ENCODE measurements at regions not wholly inside any gene's neighbourhood (a gene's known extent, or its start where the extent isn't known, plus 50 kb on each side); places are given as distances from the start of the nearest gene placed in this dataset.
"Not testable (repeated sequence)": the region's sequence is repeated elsewhere in the genome, so short reads cannot be mapped to it uniquely, and the experiment has no call there.

DNA sequence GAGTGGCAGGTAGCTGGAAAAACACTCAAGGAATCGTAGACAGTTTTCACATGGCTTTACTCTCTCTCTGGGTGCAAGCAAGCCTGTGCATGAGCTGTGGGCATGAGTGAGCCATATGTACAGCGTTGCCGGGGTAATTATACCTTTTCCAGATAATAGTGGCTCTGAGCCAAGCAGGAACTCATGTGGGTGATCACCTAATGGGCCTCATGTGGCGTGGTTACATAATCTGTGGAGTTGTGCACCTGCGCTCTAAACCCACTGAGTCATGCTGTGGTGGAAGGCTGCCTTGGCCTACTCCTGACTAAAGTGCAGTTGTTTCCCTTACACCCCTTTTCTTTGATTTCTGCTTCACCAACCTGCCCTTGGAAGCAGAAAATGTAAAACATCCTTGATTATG, 1564.5 kb upstream of the PCDH10 start:
- no peak for DNase-seq

DNA sequence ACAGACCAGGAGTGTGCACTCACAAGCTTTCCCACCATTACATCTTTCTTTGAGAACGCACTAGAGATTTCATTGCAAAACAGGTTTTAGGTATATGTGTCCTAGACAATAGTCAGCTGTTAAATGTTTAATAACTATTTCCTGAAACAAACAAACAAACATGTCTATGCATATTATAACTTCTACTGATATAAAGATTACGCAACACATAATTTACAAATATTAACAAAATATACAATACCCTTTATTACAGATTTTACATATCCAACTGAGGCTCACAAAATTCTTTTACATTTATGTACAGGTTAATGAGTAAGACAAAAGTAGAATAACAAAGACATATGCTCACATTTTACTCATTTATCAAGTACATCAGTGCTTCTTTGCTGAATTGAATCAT, 1554.0 kb upstream of the PCDH10 start:
- DNase-seq: no peak

DNA sequence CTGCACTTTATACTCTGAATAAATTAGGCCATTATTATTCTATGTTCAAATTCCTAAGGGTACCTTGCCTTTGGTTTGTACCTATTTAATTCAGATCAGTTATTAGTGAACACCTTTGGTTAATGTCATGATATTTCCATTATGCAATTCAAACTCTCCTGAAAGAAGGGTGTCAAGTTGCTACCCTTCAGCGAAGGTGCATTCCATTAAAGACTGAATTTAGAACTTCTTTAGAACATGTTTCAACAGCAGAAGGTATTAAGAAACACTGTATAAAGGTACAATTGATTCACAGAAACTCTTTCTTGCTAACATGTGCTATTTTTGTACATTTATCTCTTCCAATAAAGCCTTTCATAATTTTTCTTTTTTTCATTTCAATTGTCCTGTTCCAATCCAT, 1545.4 kb upstream of the PCDH10 start:
- no peak for DNase-seq

DNA sequence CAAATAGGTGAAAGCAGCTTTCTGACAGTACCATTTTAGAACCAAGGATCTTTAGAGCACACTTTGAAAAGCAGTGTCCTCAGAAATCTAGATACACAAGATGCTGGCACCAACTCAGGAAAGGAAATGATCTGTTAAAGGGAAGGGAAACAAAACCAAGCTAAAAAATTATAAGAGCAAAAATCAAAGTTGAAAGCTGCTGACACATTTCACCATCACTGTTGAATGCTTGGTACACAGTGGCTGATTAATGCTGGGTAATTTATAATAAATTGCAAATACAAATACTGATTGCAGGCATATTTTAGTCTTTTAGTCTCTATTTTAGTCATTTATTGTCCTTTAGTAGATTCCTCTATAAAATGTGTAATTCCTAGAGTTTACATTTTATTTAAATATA, 1540.1 kb upstream of the PCDH10 start:
- DNase-seq: no peak

DNA sequence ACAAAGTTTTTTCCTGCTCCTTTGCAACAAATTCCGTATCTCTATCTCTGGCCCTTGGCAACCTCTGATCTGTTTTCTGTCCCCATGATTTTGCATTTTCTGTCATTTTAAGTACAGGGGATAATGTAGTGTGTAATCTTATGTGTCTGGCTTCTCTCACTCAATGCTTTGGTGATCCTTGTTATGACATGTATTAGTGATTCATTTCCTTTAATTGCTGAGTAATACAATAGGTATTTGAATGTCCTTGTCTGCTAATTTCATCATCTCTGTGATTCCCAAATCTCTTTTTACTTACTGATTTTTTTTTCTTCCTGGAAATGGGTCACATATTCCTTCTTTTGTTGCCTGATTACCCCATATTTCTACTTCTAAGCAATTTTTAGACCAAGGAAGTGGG, 1538.6 kb upstream of the PCDH10 start:
- DNase-seq: not testable (repeated sequence)

DNA sequence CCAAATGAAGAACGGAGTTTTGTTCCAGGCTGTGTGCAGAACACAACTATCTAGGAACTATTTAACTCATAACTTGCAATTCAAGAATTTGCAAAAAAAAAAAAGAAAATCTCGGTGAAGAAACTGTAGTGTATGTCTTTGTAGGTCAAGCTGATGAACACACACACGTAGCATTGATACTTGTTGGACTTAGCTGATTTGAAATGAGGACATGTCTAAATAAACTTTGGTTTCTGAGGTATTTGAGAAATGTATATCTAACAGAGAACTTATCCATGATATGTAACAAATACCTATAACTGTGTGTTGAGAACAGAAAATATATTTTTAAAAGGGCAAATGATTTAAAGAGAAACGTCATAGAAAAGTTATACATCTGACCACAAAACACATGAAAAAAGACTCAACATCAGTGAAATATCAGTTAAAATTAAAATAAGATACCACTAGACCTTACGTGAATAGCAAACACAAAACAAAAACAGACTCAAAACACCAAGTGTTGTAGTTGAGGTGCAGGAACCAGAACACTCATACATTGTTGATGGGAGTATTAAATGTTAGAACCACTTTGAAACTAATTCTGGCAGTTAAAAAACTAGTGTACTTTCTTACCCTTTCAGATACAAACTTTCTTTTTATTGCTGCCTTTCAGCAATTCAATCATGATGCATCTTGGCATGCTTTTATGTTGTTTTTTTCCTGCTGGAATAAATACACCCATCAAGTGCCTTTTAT, 1535.8 kb upstream of the PCDH10 start:
- no peak for DNase-seq

DNA sequence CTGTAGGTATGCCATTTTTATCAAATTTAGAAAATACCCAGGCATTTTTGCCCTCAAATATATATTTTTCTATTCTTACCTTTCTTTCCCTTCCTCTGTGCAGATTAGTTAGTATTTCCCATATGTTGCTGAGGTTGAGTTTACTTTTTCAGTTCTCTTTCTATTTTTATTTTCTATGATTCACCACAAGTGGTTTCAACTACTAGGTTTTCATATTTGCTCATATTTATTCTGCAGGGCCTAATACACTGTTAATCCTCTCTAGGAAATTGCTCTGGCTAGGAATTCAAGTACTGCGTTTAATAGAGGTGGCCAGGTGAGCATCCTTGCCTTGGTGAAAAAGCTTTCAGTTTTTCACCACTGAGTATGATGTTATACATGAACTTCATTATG, 1535.3 kb upstream of the PCDH10 start:
- DNase-seq: no peak

DNA sequence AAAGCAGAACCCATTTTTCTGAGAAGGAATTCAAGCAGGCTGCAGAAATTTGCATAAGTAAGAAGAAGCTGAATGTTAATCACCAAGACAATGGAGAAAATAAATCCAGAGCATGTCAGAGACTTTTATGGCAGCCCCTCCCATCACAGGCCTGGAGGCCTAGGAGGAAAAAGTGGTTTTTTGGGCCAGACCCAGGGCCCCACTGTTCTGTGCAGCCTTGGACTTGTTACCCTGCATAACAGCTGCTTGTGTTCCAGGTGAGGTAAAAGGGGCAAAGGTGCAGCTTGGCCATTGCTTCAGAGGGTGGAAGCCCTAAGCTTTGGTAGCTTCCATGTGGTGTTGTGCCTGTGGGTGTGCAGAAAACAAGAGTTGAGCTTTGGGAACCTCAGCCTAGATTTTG, 1516.2 kb upstream of the PCDH10 start:
- no peak for DNase-seq

DNA sequence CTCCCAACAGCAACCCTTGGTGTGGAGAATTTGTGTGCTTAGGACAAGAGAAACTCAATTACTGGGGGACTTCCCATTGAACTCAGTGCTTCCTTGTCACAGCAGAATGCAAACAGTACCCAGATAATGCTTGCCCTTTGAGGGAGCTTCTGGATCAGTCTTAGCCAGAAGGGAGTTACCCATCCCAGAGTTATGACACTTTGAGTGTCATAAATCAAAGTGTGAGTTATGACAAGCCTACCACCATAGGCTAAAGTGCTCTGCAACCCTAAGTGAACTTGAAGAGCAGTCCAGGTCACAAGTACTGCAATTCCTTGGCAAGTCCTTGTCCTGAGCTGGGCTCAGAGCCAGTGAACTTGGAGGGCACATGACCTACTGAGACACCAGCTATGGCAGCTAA, 1513.9 kb upstream of the PCDH10 start:
- no peak for DNase-seq

DNA sequence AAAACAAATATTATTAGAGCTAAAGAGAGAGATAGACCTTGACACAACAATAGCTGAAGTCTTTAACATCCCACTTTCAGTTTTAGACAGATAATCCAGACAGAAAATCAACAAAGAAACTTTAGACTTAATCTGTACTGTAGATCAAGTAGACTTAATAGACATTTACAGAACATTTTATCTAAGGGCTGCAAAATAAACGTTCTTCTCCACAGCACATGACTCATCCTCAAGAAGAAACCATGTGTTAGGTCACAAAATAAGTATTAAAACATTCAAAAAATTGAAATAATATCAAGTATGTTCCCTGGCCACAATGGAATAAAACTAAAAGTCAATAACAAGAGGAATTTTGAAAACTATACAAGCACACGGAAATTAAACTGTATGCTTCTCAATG, 1510.3 kb upstream of the PCDH10 start:
- no peak for DNase-seq

DNA sequence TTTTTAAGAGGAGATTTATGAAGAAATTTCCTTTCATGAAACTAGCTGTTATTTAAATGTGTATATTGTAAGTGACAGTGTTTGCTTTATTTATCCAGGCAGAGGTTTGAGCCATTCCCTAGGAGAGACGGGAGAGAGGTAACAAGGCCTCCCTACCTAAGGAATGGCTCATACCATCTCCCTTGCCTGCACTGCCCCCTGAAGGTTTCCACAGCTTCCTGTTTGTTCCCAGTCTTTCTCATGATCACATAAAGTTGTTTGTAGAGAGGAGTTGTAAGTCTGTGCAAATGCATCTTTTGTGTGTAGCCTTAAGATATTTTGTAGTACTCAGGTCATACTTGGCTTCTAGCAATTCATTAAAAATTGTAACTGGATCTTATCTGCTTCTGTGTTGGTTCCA, 1504.5 kb upstream of the PCDH10 start:
- DNase-seq: no peak

DNA sequence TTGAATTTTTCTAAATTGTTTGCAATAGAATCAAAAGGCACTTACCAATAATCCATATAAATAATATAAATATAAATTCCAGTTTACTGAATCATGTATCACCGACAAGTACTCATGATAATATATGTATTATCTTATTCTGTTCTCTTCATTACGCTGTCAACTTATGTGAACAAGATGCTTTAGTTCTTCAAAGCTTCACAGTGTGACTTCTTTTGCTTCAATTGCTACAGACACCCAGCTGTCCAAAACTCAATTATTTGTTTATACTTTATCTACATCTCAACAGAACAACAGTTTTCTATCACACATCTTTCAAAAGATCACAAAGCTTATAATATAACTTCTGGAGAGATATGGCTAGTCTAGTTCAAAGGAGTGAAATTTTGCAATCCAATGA, 1499.9 kb upstream of the PCDH10 start:
- no peak for DNase-seq

DNA sequence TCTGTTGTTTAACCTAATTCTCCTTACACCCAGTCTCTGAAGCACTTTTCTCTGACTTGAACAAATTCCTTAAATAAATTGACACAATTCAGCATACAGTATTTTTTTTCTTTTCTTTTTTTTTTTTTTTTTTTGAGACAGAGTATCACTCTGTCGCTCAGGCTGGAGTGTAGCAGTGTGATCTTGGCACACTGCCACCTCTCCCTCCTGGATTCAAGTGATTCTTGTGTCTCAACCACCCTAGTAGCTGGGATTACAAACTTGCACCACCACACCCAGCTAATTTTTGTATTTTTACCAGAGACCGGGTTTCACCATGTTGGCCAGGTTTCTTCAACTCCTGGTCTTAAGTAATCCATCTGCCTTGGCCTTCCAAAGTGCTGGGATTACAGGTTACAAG, 1498.1 kb upstream of the PCDH10 start:
- no peak for DNase-seq

DNA sequence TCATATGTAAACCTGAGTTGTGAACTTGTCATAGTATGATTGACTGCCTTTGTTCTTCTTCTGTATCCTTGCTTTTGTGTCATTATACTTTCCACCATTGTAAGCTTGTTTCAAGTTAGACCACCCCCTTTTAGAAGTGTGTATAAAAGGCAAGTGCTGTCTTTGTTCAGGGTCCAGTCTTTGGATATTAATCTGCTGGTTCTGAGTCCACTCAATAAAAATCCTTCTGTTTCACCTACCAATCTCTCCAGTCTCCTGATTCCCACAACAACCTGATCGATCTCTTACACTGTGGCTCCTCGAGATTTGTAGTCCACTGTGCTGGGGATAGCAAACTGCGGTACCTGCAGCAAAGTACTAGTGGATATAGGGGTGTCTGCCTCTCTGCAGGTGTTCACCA, 1465.8 kb upstream of the PCDH10 start:
- DNase-seq: not testable (repeated sequence)

DNA sequence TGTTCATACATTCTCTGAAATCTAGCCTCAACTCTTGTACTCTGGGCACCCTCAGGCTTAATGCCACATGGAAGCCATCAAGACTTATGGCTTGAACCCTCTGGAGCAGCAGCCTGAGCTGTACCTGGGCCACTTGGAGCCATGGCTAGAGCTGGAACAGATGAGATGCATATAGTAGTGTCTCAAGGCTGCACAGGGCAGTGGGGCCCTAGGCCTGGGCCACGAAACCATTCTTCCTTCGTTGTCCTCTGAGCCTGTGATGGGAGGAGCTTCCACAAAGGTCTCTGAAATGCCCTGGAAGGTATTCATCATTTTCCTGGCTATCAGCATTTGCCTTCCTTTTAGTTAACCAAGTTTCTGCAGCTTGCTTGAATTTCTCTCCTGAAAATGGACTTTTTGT, 1427.2 kb upstream of the PCDH10 start:
- DNase-seq: no peak

DNA sequence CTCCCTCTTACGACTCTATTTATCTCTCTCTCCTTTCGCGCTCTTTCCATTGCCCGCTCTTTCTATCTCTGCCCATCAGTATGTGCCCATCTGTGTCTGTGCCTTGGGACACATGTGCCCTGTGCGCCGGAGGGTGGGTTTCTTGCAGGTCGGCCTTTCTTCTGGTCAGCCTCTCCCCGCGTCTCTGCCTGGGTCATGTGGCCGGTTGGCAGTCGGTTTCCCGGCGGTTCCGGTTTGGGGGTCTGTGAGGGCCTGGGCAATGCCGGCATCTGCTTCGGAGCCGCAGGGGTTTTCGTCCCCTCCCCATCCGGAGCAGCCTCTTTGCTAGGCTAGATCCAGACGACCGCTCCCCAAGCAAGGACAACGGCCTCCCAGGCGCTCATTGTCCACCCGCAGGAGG, 1426.0 kb upstream of the PCDH10 start:
- not testable (repeated sequence) for DNase-seq

DNA sequence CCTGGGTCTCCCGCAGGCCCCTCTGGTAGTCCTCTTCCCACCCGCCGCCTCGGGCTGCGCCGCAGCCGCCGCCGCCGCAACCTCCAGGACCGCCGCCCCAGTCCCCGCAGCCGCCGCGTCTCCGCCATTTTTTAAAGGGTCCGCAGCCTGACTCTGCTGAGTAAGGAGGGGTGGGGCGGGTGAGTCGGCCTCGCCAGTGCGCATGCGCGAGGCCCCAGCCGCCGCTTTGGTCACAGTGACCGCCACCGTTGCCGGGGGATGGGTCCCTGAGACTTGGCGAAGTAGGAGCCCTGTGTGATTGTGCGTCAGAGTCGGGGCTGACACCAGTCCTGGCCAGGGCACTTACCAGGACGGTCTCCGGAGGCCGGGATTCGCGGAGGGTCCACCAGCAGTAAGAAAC, 1424.2 kb upstream of the PCDH10 start:
- not testable (repeated sequence) for DNase-seq

DNA sequence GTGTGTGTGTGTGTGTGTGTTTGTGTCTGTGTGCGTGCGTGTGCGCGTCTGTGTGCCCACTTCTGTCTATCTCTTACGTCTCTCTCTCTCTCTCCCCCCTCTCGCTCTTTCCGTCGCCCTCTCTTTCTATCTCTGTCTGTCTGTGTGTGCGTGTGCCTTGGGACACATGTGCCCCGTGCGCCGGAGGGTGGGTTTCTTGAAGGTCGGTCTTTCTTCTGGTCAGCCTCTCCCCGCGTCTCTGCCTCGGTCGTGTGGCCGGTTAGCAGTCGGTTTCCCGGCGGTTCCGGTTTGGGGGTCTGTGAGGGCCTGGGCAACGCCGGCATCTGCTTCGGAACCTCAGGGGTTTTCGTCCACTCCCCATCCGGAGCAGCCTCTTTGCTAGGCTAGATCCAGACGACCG, 1423.6 kb upstream of the PCDH10 start:
- not testable (repeated sequence) for DNase-seq

DNA sequence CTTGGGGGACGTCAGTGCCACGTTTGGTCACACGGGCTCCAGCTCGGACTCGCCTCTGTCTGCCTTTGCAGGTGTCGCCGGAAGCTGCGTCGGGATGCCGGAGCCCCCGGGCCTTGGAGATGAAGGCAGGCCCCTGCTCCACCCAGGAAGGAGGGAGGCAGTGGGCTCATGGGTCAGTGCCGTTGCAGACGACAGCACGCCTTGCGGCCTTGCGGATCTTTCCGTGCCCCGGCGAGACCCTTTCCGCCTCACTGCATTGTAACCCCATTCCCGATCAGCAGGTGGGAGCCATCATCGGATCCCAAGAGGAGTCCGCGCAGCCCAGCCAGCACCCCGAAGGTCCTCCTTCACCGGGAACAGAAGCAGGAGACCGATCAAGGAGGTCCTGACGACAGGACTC, 1422.2 kb upstream of the PCDH10 start:
- not testable (repeated sequence) for DNase-seq

DNA sequence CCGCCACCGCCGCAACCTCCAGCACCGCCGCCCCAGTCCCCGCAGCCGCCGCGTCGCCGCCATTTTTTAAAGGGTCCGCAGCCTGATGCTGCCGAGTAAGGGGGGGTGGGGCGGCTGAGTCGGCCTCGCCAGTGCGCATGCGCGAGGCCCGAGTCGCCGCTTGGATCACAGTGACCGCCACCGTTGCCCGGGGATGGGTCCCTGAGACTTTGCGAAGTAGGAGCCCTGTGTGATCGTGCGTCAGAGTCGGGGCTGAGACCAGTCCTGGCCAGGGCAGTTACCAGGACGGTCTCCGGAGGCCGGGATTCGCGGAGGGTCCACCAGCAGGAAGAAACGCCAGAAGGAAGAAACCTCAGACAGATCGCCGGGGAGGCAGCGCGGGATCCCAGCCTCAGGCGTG, 1421.7 kb upstream of the PCDH10 start:
- not testable (repeated sequence) for DNase-seq

DNA sequence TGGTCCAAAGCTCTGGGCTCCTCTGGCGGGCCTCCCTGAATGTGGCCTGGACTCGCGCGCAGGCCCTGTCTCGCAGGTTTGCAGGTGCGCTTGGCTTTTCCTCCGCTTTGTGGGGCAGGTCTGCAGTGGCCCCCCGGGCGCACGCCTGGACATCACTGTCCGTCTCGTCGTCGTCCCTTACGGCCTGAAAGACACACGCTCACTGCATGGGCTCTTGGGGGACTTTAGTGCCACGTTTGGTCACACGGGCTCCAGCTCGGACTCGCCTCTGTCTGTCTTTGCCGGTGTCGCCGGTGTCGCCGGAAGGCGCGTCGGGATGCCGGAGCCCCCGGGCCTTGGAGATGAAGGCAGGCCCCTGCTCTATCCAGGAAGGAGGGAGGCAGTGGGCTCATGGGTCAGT, 1419.9 kb upstream of the PCDH10 start:
- DNase-seq: not testable (repeated sequence)

DNA sequence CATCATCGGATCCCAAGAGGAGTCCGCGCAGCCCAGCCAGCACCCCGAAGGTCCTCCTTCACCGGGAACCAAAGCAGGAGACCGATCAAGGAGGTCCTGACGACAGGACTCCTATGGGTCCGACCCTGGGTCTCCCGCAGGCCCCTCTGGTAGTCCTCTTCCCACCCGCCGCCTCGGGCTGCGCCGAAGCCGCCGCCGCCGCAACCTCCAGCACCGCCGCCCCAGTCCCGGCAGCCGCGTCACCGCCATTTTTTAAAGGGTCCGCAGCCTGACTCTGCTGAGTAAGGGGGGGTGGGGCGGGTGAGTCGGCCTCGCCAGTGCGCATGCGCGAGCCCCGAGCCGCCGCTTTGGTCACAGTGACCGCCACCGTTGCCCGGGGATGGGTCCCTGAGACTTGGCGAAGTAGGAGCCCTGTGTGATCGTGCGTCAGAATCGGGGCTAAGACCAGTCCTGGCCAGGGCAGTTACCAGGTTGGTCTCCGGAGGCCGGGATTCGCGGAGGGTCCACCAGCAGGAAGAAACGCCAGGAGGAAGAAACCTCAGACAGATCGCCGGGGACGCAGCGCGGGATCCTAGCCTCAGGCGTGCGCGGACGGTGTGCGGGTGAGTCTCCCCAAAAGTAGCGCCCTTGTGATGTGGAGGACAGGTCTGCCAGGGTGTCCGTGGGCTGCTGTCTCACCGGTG, 1419.2 kb upstream of the PCDH10 start:
- not testable (repeated sequence) for DNase-seq

DNA sequence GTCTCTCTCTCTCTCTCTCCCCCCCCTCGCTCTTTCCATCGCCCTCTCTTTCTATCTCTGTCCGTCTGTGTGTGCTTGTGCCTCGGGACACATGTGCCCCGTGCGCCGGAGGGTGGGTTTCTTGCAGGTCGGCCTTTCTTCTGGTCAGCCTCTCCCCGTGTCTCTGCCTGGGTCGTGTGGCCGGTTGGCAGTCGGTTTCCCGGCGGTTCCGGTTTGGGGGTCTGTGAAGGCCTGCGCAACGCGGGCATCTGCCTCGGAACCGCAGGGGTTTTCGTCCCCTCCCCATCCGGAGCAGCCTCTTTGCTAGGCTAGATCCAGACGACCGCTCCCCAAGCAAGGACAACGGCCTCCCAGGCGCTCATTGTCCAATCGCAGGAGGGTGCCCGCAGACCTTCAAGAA, 1418.5 kb upstream of the PCDH10 start:
- not testable (repeated sequence) for DNase-seq

DNA sequence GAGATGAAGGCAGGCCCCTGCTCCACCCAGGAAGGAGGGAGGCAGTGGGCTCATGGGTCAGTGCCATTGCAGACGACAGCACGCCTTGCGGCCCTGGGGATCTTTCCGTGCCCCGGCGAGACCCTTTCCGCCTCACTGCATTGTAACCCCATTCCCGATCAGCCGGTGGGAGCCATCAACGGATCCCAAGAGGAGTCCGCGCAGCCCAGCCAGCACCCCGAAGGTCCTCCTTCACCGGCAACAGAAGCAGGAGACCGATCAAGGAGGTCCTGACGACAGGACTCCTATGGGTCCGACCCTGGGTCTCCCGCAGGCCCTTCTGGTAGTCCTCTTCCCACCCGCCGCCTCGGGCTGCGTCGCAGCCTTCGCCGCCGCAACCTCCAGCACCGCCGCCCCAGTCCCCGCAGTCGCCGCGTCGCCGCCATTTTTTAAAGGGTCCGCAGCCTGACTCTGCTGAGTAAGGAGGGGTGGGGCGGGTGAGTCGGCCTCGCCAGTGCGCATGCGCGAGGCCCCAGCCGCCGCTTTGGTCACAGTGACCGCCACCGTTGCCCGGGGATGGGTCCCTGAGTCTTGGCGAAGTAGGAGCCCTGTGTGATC, 1417.0 kb upstream of the PCDH10 start:
- not testable (repeated sequence) for DNase-seq
